ENCODE measurements at regions not wholly inside any gene's neighbourhood (a gene's known extent, or its start where the extent isn't known, plus 50 kb on each side); places are given as distances from the start of the nearest gene placed in this dataset.
"Not testable (repeated sequence)": the region's sequence is repeated elsewhere in the genome, so short reads cannot be mapped to it uniquely, and the experiment has no call there.

GRCh38 chr6:13874191-13874549, 50.6 kb upstream of the RNF182 start:
- H3K27me3 Mint-ChIP-seq: peaks cover 22 to 23% of the 10 kb centered on the region in 2 donors
- peak overlapping the region; percentile 75 to 89 (median 81) for H3K4me3 Mint-ChIP-seq
- Histone ChIP-seq H3K4me1 (ENCODE audit: insufficient read depth, low read length) (peaks cover 7% of the 10 kb centered on the region), H3K4me3 (ENCODE audit: low read length) (peak overlapping the region; percentile 63), H3K36me3 (ENCODE audit: insufficient read depth, low read length) (no peaks in the 10 kb centered on the region), H3K9me3 (ENCODE audit: low read length) (no peaks in the 10 kb centered on the region), H3K27ac (ENCODE audit: low read depth, low read length) (no peak overlapping the region), H3K27me3 (ENCODE audit: insufficient read depth, low read length, poor library complexity, severe bottlenecking) (no peaks in the 10 kb centered on the region)
- H3K36me3 Mint-ChIP-seq: peaks cover 0 to 4% (median 0%) of the 10 kb centered on the region in 3 donors
- H3K4me1 Mint-ChIP-seq: peaks cover 8 to 15% (median 13%) of the 10 kb centered on the region in 3 donors
- POLR2A ChIA-PET: no interaction called here
- DNase-seq: no peak
- no peak overlapping the region for H3K27ac Mint-ChIP-seq
- CTCF ChIA-PET: interaction anchor here (0.7 to 2.4 kb wide), 14 partner anchors 11 to 271 kb away, joined by 3 to 13 read pairs (median 4); no protein-coding TSS in a partner anchor
- peaks cover 3 to 10% (median 5%) of the 10 kb centered on the region in 5 donors for H3K9me3 Mint-ChIP-seq

GRCh38 chr6:13873288-13874190, 51.2 kb upstream of the RNF182 start:
- POLR2A ChIA-PET: no interaction called here
- peaks cover 8 to 15% (median 13%) of the 10 kb centered on the region in 3 donors for H3K4me1 Mint-ChIP-seq
- H3K27ac Mint-ChIP-seq: peak overlapping the region in 2 of 8 donors; percentile 35 to 83

GRCh38 chr6:13872681-13873080, 52.1 kb upstream of the RNF182 start:
- CTCF ChIA-PET: interaction anchor here (0.9 kb wide), 1 partner anchor 16 kb away, joined by 3 read pairs; no protein-coding TSS in a partner anchor

More at GRCh38 chr6:13873288-13874190, 51.2 kb upstream of the RNF182 start:
- no peaks in the 10 kb centered on the region for H3K36me3 ChIP-seq (ENCODE audit: insufficient read depth, low read length)
- Mint-ChIP-seq H3K27me3 (peaks cover 20 to 28% of the 10 kb centered on the region in 2 donors), H3K9me3 (peaks cover 3 to 5% (median 5%) of the 10 kb centered on the region in 5 donors), H3K36me3 (peaks cover 0 to 4% (median 0%) of the 10 kb centered on the region in 3 donors), H3K4me3 (peak overlapping the region; percentile 75 to 89 (median 81))
- peak; percentile 53 to 76 (median 56) for DNase-seq
- no peaks in the 10 kb centered on the region for H3K9me3 ChIP-seq (ENCODE audit: low read length)
- H3K27me3 ChIP-seq (ENCODE audit: insufficient read depth, low read length, poor library complexity, severe bottlenecking): no peaks in the 10 kb centered on the region
- peak overlapping the region; percentile 63 for H3K4me3 ChIP-seq (ENCODE audit: low read length)
- CTCF ChIA-PET: interaction anchor here (0.7 to 2.4 kb wide), 15 partner anchors 11 to 271 kb away, joined by 3 to 13 read pairs (median 4); no protein-coding TSS in a partner anchor
- no peak overlapping the region for H3K27ac ChIP-seq (ENCODE audit: low read depth, low read length)
- peaks cover 7% of the 10 kb centered on the region for H3K4me1 ChIP-seq (ENCODE audit: insufficient read depth, low read length)

GRCh38 chr6:13872006-13872405, 52.7 kb upstream of the RNF182 start:
- CTCF ChIA-PET: interaction anchor here (2.4 kb wide), 1 partner anchor 11 kb away, joined by 6 read pairs; no protein-coding TSS in a partner anchor
- H3K9me3 ChIP-seq (ENCODE audit: low read length); H3K27ac ChIP-seq (ENCODE audit: low read depth, low read length); H3K27ac Mint-ChIP-seq; H3K4me3 Mint-ChIP-seq; H3K4me3 ChIP-seq (ENCODE audit: low read length); POLR2A ChIA-PET; H3K9me3 Mint-ChIP-seq; H3K36me3 ChIP-seq (ENCODE audit: insufficient read depth, low read length); H3K36me3 Mint-ChIP-seq; H3K4me1 ChIP-seq (ENCODE audit: insufficient read depth, low read length); H3K27me3 ChIP-seq (ENCODE audit: insufficient read depth, low read length, poor library complexity, severe bottlenecking); DNase-seq: not testable (repeated sequence)
- Mint-ChIP-seq H3K4me1 (peaks cover 8 to 15% (median 13%) of the 10 kb centered on the region in 3 donors), H3K27me3 (peaks cover 26 to 38% of the 10 kb centered on the region in 2 donors)

More at GRCh38 chr6:13872681-13873080, 52.1 kb upstream of the RNF182 start:
- Histone ChIP-seq H3K27ac (ENCODE audit: low read depth, low read length) (no peak overlapping the region), H3K36me3 (ENCODE audit: insufficient read depth, low read length) (no peaks in the 10 kb centered on the region), H3K4me1 (ENCODE audit: insufficient read depth, low read length) (peaks cover 7% of the 10 kb centered on the region), H3K27me3 (ENCODE audit: insufficient read depth, low read length, poor library complexity, severe bottlenecking) (no peaks in the 10 kb centered on the region), H3K9me3 (ENCODE audit: low read length) (no peaks in the 10 kb centered on the region), H3K4me3 (ENCODE audit: low read length) (no peak overlapping the region)
- peaks cover 8 to 15% (median 13%) of the 10 kb centered on the region in 3 donors for H3K4me1 Mint-ChIP-seq
- peak overlapping the region; percentile 68 to 89 (median 81) for H3K4me3 Mint-ChIP-seq
- no peaks in the 10 kb centered on the region for H3K36me3 Mint-ChIP-seq
- H3K27ac Mint-ChIP-seq: no peak overlapping the region
- H3K27me3 Mint-ChIP-seq: peaks cover 22 to 35% of the 10 kb centered on the region in 2 donors
- peaks cover 0 to 1% (median 0%) of the 10 kb centered on the region in 5 donors for H3K9me3 Mint-ChIP-seq
- POLR2A ChIA-PET: no interaction called here
- DNase-seq: no peak

- H3K36me3 Mint-ChIP-seq: no peaks in the 10 kb centered on the region
- no peak overlapping the region for H3K27ac ChIP-seq (ENCODE audit: low read depth, low read length)
- H3K27me3 Mint-ChIP-seq: peaks cover 26 to 47% of the 10 kb centered on the region in 2 donors
- peak overlapping the region in 1 of 7 donors; percentile 50 for H3K4me3 Mint-ChIP-seq
- peaks cover 8 to 15% (median 13%) of the 10 kb centered on the region in 3 donors for H3K4me1 Mint-ChIP-seq
- CTCF ChIA-PET: interaction anchor here (1.2 to 2.4 kb wide), 3 partner anchors 9 to 75 kb away, joined by 3 to 6 read pairs (median 3); no protein-coding TSS in a partner anchor
- H3K27ac Mint-ChIP-seq: no peak overlapping the region
- H3K9me3 ChIP-seq (ENCODE audit: low read length): no peaks in the 10 kb centered on the region
- POLR2A ChIA-PET: no interaction called here
- no peaks in the 10 kb centered on the region for H3K27me3 ChIP-seq (ENCODE audit: insufficient read depth, low read length, poor library complexity, severe bottlenecking)
- H3K4me3 ChIP-seq (ENCODE audit: low read length): no peak overlapping the region
- no peaks in the 10 kb centered on the region for H3K36me3 ChIP-seq (ENCODE audit: insufficient read depth, low read length)
- H3K9me3 Mint-ChIP-seq: no peaks in the 10 kb centered on the region
- DNase-seq: no peak
- peaks cover 7% of the 10 kb centered on the region for H3K4me1 ChIP-seq (ENCODE audit: insufficient read depth, low read length)
Observed at GRCh38 chr6:13870214-13870830, 54.4 kb upstream of the RNF182 start.

- H3K4me1 ChIP-seq (ENCODE audit: insufficient read depth, low read length): no peaks in the 10 kb centered on the region
- H3K36me3 ChIP-seq (ENCODE audit: insufficient read depth, low read length): no peaks in the 10 kb centered on the region
- no peak overlapping the region for H3K4me3 Mint-ChIP-seq
- H3K9me3 ChIP-seq (ENCODE audit: low read length): no peaks in the 10 kb centered on the region
- H3K27ac Mint-ChIP-seq: peak overlapping the region in 1 of 8 donors; percentile 25
- peaks cover 3 to 4% (median 4%) of the 10 kb centered on the region in 3 donors for H3K4me1 Mint-ChIP-seq
- no peaks in the 10 kb centered on the region for H3K36me3 Mint-ChIP-seq
- peaks cover 20 to 53% of the 10 kb centered on the region in 2 donors for H3K27me3 Mint-ChIP-seq
- no peak overlapping the region for H3K4me3 ChIP-seq (ENCODE audit: low read length)
- CTCF ChIA-PET: interaction anchor here (1.0 kb wide), 1 partner anchor 199 kb away, joined by 4 read pairs; no protein-coding TSS in a partner anchor
- H3K27me3 ChIP-seq (ENCODE audit: insufficient read depth, low read length, poor library complexity, severe bottlenecking): no peaks in the 10 kb centered on the region
- POLR2A ChIA-PET: interaction anchor here (0.7 kb wide), 1 partner anchor 234 kb away, joined by 3 read pairs; no protein-coding TSS in a partner anchor
- no peak overlapping the region for H3K27ac ChIP-seq (ENCODE audit: low read depth, low read length)
- H3K9me3 Mint-ChIP-seq: no peaks in the 10 kb centered on the region
- DNase-seq: no peak
Observed at GRCh38 chr6:13868236-13868635, 53.9 kb upstream of the MCUR1 start.

- H3K27me3 ChIP-seq (ENCODE audit: insufficient read depth, low read length, poor library complexity, severe bottlenecking): peaks cover 4% of the 10 kb centered on the region
- H3K4me3 Mint-ChIP-seq: no peak overlapping the region
- H3K9me3 ChIP-seq (ENCODE audit: low read length): no peaks in the 10 kb centered on the region
- no peak overlapping the region for H3K27ac Mint-ChIP-seq
- ChIA-PET POLR2A (no interaction called here), CTCF (no interaction called here)
- no peaks in the 10 kb centered on the region for H3K4me1 ChIP-seq (ENCODE audit: insufficient read depth, low read length)
- no peaks in the 10 kb centered on the region for H3K36me3 ChIP-seq (ENCODE audit: insufficient read depth, low read length)
- H3K4me1 Mint-ChIP-seq: no peaks in the 10 kb centered on the region
- no peak overlapping the region for H3K27ac ChIP-seq (ENCODE audit: low read depth, low read length)
- H3K27me3 Mint-ChIP-seq: peaks cover 29 to 63% of the 10 kb centered on the region in 2 donors
- H3K4me3 ChIP-seq (ENCODE audit: low read length): no peak overlapping the region
- H3K9me3 Mint-ChIP-seq: no peaks in the 10 kb centered on the region
- H3K36me3 Mint-ChIP-seq: no peaks in the 10 kb centered on the region
- DNase-seq: no peak
Observed at GRCh38 chr6:13866301-13866700, 51.9 kb upstream of the MCUR1 start.

Measured in CD8-positive, alpha-beta memory T cell (primary cell).